WI38 (cell line): ENCODE measurements at regions not wholly inside any gene's neighbourhood (a gene's known extent, or its start where the extent isn't known, plus 50 kb on each side); places are given as distances from the start of the nearest gene placed in this dataset.
"Not testable (repeated sequence)": the region's sequence is repeated elsewhere in the genome, so short reads cannot be mapped to it uniquely, and the experiment has no call there.

ENCODE experiments used
- H3K4me3 ChIP-seq: 2 replicates; pipeline ENCODE4 v1.5.1; 2011; ENCODE audit warnings: low read depth, mild to moderate bottlenecking, control low read depth, low read length
- TF ChIP-seq, protein P1 (sequence below): IDR thresholded peaks from 2 replicates; pipeline ENCODE4 v1.5.1; 2012; ENCODE audit warnings: low read depth, mild to moderate bottlenecking, control low read depth, low read length

DNA sequence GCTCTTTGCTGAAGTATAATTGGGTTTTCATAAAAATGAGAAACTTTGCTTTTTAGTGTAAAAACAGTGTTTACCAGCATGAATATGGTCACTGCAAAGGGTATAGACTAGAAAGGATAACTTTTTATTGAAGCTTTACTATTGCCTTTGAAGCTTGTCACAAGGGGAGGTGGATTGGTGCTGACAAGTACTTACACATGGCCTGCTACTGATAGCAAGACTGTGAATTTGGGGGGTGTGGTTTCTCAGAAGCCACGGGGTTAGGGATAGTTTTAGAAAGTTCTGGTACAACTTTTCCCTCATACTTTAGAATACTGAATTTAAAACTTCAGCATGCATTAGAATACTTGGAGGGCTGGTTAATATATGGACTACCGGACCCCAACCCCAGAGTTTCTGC is 294.1 kb downstream of the SOCS6 start:
- H3K4me3 ChIP-seq = no peak overlapping the region
- TF ChIP-seq, protein P1, sequence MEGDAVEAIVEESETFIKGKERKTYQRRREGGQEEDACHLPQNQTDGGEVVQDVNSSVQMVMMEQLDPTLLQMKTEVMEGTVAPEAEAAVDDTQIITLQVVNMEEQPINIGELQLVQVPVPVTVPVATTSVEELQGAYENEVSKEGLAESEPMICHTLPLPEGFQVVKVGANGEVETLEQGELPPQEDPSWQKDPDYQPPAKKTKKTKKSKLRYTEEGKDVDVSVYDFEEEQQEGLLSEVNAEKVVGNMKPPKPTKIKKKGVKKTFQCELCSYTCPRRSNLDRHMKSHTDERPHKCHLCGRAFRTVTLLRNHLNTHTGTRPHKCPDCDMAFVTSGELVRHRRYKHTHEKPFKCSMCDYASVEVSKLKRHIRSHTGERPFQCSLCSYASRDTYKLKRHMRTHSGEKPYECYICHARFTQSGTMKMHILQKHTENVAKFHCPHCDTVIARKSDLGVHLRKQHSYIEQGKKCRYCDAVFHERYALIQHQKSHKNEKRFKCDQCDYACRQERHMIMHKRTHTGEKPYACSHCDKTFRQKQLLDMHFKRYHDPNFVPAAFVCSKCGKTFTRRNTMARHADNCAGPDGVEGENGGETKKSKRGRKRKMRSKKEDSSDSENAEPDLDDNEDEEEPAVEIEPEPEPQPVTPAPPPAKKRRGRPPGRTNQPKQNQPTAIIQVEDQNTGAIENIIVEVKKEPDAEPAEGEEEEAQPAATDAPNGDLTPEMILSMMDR = no peak

DNA sequence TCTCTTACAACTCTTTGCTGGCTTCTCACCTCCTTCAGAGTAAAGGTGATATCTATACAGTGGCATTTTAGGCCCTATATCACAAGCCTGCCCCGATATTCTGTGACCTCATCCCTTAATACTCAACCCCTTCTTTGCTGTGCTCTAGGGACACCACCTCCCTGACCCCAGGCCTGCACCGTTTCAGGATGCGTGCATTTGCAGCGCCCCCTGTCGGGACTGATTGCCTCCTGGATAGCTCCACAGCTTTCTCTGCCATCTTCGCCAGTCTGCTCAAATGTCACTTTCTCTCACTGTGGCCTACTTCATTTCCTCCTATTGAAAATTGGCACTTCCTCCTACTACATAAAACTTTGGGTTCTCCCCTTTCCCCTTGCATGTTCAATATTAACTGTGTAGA is 289.6 kb downstream of the SOCS6 start:
- H3K4me3 ChIP-seq = no peak overlapping the region
- TF ChIP-seq, protein P1 = no peak

DNA sequence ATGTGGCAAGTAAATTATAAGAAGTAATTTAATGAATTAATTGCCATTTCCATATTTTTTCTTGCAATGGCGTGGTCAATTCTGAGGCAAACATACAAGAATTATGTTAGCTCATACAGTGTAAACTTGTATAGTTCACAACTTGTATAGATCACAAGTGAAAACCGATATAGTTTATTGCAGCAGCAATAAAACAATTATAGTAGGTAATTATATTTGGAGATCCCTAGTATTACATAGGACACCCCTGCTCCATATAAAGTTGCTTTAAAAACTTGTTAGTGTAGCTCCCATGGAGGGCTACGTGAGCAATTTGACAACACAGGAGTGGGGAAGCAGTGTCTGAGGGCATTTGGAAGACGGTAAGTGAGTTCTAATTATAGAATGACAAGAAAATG is 288.2 kb downstream of the SOCS6 start:
- TF ChIP-seq, protein P1 = no peak
- no peak overlapping the region for H3K4me3 ChIP-seq

DNA sequence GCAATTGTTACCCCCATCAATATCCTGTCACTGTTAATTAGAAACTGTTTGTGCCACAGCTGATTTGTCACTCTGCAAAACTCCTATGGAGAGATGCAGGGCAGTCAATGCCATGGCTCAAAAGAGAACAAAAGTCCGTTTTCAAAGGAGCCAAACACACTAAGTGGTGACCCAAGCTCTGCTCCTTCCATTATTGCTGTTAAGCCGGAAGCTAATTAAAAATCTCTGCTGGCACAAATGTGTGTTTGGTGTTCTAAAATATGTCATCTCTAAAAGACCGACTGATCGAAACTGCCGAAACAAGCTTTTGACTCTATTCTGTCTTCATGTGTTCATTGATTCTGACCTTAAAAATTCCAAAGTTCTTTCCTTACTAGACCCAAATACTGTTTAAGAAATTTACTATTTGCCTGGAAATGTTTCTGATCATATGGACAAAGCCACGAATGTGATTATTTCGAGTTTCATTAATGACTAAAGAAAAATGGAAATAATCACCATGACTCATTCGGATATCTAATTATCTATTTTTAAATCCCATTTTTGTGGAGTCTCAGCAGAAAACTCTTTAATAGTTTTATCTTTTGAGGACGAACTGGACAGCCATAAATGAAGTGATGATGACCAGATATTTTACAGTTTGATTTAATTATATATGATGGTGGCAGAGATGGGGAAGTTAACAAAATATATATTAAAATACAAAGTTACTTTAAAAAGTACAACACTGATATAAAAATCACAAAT is 287.6 kb downstream of the SOCS6 start:
- H3K4me3 ChIP-seq = no peak overlapping the region
- TF ChIP-seq, protein P1 = no peak

DNA sequence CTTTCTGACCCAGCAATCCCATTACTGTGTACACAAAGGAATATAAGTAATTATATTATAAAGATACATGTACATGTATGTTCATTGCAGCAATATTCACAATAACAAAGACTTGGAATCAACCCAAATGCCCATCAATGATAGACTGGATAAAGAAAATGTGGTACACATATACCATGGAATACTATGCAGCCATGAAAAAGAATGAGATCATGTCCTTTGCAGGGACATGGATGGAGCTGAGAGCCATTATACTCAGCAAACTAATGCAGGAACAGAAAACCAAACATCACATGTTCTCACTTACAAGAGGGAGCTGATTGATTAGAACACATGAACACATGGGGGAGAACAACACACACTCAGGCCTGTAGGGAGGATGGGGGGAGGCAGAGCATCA is 286.1 kb downstream of the SOCS6 start:
- not testable (repeated sequence) for H3K4me3 ChIP-seq

DNA sequence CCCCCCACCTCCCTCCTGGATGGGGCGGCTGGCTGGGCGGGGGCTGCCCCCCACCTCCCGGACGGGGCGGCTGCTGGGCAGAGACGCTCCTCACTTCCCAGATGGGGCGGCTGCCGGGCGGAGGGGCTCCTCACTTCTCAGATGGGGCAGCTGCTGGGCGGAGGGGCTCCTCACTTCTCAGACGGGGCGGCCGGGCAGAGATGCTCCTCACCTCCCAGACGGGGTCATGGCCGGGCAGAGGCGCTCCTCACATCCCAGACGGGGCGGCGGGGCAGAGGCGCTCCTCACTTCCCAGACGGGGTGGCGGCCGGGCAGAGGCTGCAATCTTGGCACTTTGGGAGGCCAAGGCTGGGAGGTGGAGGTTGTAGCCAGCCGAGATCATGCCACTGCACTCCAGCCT is 280.8 kb downstream of the SOCS6 start:
- not testable (repeated sequence) for H3K4me3 ChIP-seq

DNA sequence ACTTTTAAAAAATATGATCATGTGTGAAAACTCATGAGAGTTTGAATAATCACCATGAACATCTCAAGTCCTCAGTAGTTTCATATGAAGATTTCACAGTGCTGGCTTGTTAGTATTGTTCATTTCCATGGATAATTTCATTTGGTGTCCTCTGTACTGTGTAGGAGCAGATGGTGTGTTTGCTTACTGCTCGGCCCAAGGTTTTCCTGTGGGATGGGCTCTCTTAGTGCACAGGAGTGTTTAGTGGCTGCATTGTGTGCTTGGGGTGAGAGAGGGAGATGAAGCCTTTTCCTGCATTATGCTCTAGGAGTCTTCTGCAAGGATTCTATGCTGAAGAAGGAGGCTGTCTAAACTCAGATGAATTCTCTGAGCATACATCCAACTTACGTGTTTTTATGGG is 270.6 kb downstream of the SOCS6 start:
- no peak overlapping the region for H3K4me3 ChIP-seq
- TF ChIP-seq, protein P1 = no peak

DNA sequence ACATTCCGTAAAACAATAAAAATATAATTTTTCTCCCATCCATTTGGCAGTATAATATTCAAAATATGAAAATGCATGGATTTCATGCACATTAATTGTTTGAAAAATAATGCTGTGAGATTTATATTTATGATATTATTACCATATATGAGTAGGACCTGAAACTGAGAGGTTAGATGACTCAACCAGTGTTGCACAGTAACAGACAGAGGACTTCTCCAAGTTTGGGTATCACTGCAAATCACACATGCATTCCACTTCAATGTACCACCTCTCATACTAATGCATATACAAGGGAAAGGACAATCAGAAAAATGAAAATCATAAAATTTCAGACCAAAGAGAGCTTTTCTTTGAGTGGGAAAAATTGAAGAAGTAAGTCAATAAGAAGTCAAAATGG is 269.5 kb downstream of the SOCS6 start:
- H3K4me3 ChIP-seq = no peak overlapping the region
- TF ChIP-seq, protein P1 = no peak
